ENCODE measurements at regions not wholly inside any gene's neighbourhood (a gene's known extent, or its start where the extent isn't known, plus 50 kb on each side); places are given as distances from the start of the nearest gene placed in this dataset.
"Not testable (repeated sequence)": the region's sequence is repeated elsewhere in the genome, so short reads cannot be mapped to it uniquely, and the experiment has no call there.

DNA sequence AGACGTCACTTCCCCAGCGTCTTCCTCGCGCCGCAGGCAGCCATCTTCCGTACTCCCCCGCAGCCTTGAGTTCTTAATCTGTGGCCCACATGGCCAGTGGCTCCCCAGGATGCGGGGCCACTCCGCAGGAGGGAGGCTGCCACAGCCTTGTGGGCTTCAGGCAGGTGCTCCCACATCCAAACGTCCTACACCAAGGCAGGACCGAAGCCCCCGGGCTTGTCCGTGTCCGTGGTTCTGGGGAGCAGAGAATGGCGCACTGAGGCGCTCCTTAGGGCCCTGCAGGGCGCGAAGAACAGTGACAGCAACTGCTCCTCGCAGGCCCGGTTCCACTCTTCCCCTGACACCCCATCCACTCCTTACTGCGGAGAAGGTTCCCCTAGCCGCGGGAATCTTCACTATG, 755.8 kb downstream of the PRIM2 start:
- DNase-seq (ENCODE audit: low spot score), result no peak

DNA sequence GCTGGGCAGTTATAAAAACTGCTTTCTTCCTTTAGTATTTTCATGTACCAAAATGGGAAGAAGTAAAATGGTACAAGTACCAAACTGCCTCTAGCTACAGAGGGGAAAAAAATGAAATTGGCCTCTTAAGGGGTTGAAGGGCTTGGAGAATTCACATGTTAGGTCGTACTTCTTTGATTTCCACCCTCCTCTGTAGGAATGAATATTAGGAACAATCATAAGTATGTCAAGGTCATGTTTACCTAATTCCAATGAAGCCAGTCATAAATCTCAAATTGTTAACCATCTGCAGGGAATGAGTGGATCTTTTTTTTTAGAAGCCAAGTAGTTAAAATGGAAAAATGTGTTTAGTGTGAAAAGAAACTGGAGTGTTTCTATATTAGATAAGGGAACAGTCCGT, 772.6 kb downstream of the PRIM2 start:
- not testable (repeated sequence) for DNase-seq (ENCODE audit: low spot score)

GRCh38 chr6:58097251-58097650, 779.8 kb downstream of the PRIM2 start:
- not testable (repeated sequence) for DNase-seq (ENCODE audit: low spot score)

- DNase-seq (ENCODE audit: low spot score), result no peak
Measured at GRCh38 chr6:58113960-58114359, 796.5 kb downstream of the PRIM2 start.

- DNase-seq (ENCODE audit: low spot score), result not testable (repeated sequence)
Measured at GRCh38 chr6:58117162-58117561, 799.7 kb downstream of the PRIM2 start.

- DNase-seq (ENCODE audit: low spot score), result not testable (repeated sequence)
Measured at GRCh38 chr6:58121616-58122015, 804.2 kb downstream of the PRIM2 start.

GRCh38 chr6:58123770-58124169, 806.3 kb downstream of the PRIM2 start:
- not testable (repeated sequence) for DNase-seq (ENCODE audit: low spot score)

DNA sequence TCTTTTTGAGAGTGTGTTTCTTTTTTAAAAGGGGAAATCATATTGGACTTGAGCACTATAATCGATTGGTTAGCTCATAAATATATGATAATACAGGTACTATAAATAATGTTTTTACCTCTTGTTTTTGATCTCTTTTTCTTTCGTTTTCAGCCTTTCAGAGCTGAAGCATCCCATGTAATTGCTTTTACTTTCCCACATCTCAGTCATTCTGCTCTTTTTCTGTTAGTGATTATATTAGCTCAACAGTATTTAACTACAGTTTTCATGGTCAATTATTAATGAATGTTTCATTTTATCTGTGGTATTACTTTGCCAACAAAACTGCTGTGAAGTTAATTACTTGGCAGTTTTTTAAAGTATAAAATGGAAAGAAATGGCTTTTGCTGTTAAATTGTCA, 811.1 kb downstream of the PRIM2 start:
- not testable (repeated sequence) for DNase-seq (ENCODE audit: low spot score)

DNA sequence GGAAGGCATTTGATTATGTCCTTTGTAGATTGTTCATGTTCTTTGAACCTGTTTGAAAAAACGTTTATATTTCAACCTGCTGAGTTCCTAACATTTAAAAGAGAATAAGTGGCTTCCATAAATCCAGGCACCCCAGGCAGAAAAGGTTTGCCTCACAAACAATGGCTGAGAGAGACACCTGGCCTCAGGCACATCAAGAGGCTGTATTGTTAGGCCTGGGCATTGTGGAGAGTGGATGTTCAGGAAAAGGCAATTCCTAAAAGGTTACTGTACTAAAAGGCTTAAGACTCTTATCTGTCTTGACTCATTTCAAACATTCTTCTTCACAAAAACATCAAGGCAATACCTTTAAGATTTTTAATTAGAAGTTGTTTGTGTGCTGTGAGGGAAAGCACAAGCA, 811.7 kb downstream of the PRIM2 start:
- not testable (repeated sequence) for DNase-seq (ENCODE audit: low spot score)

- DNase-seq (ENCODE audit: low spot score), result not testable (repeated sequence)
Measured at GRCh38 chr6:58139746-58140145, 822.3 kb downstream of the PRIM2 start.

DNA sequence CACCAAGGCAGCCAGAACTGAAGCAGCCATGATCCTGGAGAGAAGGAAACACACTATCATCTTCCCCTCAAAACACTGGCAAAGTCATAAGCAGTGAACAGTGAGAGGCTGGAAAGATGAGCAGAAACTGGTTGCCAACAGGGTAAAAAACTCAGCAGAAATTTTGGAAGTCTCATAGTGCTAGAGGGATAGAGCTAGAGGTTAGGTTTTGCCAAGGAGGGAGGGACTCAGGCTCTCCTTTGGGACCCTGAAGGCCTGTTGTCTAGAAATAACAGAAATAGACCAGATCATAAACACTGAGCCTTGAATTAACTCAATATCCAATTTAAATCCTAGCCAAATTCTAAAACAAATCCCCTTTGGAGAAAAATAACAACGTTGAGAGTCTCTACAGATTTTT, 853.6 kb downstream of the PRIM2 start:
- DNase-seq (ENCODE audit: low spot score), result not testable (repeated sequence)

- not testable (repeated sequence) for DNase-seq (ENCODE audit: low spot score)
Measured at GRCh38 chr6:58181557-58182065, 864.2 kb downstream of the PRIM2 start.

- not testable (repeated sequence) for DNase-seq (ENCODE audit: low spot score)
Measured at GRCh38 chr6:58185300-58185699, 867.9 kb downstream of the PRIM2 start.

DNA sequence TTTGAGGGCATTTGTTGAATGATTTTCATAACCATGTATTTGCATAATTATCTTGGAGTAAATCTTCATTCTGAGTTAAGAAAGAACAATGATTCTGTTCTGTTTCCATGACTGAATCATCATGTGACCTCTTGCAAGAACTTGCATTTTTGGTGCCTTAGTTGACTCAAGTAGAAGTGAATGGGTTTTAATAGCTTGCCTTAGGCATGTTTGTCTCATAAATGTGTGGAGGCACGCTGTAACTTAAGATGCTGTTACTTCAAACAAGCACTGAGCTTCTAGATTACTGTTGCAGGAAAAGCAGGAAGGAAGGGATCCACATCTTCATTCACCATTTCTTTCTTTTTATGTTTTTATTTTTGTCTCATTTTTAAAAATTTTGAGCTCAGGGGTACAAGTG, 875.8 kb downstream of the PRIM2 start:
- not testable (repeated sequence) for DNase-seq (ENCODE audit: low spot score)

DNA sequence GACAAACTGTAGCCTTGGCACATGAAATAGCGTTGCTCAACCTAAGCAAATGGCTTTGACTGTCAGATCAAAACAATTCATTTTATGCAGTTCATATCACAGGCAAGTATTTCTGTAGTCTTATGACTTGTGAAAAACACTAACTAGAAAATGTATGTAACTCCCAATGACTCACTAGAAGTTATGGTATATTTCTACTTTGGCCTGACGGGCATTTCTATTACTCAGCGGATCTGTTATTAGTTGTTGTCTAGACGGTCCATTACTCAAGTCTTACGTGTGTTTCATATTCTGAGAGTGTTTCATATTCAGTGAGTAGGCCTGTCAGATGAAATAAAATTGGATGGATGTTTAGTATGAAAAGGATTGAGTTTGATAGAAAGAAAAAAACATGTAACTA, 880.9 kb downstream of the PRIM2 start:
- no peak for DNase-seq (ENCODE audit: low spot score)

DNA sequence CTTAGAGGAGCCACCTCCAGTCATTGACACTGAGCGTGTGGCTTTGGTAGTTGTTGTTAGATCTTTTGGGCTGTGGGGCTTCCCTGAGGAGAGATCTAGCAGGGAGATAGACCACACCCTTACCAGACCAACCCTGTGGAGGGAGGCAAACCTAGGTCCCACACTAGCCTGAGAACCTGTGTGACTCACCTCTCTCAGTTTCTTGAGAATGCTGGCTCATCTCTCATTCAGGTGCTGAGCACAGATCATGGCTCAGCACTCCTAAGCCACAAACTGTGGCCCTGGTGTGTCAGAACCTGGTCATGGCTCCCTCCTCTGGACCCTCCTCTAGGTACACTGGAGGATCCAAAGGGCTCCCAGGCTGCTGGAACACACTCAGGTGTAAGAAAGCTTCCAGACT, 919.7 kb downstream of the PRIM2 start:
- DNase-seq (ENCODE audit: low spot score), result not testable (repeated sequence)

- DNase-seq (ENCODE audit: low spot score), result not testable (repeated sequence)
Measured at GRCh38 chr6:58238421-58238820, 921.0 kb downstream of the PRIM2 start.

DNA sequence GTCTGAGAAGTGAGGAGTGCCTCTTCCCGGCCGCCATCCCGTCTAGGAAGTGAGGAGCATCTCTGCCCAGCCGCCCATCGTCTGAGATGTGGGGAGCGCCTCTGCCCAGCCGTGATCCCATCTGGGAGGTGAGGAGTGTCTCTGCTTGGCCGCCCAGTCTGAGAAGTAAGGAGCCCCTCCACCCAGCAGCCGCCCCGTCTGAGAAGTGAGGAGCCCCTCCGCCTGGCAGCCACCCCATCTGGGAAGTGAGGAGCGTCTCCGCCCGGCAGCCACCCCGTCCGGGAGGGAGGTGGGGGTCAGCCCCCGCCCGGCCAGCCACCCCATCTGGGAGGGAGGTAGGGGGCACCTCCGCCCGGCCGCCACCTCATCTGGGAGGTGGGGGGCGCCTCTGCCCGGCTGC, 940.2 kb downstream of the PRIM2 start:
- DNase-seq (ENCODE audit: low spot score), result not testable (repeated sequence)

DNA sequence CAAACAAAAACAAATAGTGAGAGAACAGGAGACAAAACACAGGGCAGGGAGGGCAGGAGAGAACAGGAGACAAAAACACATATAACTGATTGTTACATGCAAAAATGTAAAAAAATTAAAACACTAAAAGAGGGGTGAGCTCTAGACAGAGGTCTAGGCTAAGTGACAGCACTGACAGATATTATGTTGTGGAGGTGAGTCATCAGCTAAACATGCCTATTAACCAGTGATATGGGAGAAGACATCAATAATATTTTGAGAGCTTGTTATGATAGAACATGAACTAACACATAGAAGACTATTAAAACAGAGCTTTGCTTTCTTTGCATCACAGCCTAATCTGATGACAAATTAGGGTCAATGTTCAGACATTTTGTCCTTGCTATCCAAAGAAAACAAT, 972.7 kb downstream of the PRIM2 start:
- no peak for DNase-seq (ENCODE audit: low spot score)

GRCh38 chr6:58291319-58291718, 973.9 kb downstream of the PRIM2 start:
- not testable (repeated sequence) for DNase-seq (ENCODE audit: low spot score)

DNA sequence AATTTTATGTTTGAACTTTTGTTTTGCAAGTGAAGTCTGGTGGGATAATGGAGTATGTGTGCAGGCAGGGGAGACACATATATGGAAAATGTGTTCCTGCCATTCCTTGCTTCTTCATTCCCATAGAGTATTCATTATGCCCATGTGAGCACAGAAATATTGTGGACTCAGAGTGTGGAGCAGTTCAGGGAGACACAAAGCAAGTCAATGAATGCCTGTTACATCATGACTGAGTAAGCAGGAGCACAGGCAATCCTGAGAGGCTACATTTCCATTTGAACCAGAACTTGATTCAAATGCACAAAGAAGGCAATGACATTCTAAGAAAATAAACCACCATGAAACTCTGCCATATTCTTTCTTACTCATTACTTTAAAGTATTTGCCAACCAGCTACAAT, 990.5 kb downstream of the PRIM2 start:
- not testable (repeated sequence) for DNase-seq (ENCODE audit: low spot score)

GRCh38 chr6:58332108-58332507, 1014.7 kb downstream of the PRIM2 start:
- DNase-seq (ENCODE audit: low spot score), result not testable (repeated sequence)

DNA sequence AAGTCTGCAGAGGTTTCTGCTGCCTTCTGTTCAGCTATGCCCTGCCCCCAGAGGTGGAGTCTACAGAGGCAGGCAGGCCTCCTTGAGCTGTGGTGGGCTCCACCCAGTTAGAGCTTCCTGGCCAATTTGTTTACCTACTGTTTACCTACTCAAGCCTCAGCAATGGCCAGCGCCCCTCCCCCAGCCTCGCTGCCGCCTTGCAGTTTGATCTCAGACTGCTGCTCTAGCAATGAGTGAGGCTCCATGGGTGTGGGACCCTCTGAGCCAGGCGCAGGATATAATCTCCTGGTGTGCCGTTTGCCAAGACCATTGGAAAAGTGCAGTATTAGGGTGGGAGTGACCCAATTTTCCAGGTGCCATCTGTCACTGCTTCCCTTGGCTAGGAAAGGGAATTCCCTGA, 1024.9 kb downstream of the PRIM2 start:
- not testable (repeated sequence) for DNase-seq (ENCODE audit: low spot score)

DNA sequence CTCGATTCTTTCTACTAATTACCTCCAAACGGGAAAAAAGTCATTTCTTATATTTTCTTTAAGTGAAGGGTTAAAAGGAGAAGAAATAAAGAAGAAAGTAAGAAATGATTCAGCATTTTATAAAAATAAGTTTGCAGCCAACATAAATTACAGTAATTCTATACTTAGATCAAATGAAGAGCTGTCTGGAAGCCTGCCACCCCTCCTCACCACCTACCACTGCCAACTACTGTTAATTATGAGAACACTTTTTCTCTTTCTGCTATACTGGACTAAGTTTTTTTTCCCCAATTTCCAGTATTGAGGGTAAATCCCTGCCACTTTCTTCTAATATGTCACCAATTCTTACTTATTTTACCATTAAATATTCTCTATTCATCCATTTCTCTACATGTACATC, 1030.1 kb downstream of the PRIM2 start:
- peak; percentile 10 for DNase-seq (ENCODE audit: low spot score)

Data from A172 (cell line).